NCI-H524 treated with DMSO at 0.1 percent for 48 hours (cell line): ENCODE measurements at regions not wholly inside any gene's neighbourhood (a gene's known extent, or its start where the extent isn't known, plus 50 kb on each side); places are given as distances from the start of the nearest gene placed in this dataset.

ENCODE experiments used
- DNase-seq: peaks from one replicate; lab custom pipeline; 2025; lab: John Stamatoyannopoulos, UW

- DNase-seq: no peak
These were observed 67.2 kb upstream of the DLK1 start for GRCh38 chr14:100659345-100660001.

DNA sequence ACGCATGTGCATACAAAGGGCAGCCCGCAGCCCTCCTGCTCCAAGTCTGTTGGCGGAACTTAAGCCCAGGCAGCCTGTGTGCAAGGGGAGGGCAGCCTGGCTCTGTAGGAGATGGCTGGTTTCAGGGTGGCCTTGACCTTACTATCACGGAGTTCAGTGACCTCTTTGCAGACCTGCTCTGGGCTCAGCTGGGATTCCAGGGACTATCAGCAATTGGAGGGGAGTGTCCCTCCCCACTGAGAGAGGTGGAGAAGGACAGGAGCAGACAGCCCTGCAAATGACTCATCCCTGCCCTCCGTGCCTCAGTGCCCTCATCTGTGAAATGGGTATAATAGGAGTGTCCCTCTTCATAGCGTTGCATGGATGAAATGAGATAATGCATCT is 66.2 kb upstream of the DLK1 start:
- DNase-seq: no peak

DNA sequence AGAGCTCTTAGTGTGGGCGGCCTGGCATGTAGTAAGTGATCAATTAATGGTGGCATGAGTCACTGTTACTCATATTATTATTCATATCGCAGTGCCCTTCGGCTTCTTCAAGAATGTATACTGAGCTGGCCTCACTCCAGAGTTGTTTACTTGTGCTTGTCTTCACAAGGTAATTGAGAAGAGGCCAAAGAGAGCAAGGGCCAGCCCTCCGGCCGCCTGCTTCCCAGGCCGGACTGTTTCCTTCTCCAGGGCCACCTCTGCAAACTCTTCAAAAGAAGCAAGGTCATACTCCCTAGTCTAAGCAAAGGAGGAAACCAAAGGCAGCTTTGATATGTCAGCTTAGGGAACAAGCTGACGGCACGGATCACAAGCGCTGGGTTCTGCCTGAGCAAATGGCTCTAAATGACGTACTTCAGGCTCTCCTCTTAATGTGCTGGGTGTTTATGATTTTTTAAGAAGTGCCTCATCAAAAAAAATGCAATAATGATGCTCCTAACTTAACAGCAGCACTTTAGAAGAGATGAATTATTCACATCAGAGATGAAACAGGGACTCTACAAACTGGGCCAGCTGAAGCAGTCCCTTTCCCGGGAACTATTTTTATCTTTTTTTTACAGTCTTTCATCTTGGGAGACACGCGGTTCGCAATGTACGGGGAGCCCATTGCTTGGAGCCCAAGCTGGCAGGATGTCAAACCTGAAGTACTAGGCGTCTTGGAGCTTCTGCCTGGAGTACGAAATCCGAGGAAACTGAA is 65.6 kb upstream of the DLK1 start:
- DNase-seq: no peak

DNA sequence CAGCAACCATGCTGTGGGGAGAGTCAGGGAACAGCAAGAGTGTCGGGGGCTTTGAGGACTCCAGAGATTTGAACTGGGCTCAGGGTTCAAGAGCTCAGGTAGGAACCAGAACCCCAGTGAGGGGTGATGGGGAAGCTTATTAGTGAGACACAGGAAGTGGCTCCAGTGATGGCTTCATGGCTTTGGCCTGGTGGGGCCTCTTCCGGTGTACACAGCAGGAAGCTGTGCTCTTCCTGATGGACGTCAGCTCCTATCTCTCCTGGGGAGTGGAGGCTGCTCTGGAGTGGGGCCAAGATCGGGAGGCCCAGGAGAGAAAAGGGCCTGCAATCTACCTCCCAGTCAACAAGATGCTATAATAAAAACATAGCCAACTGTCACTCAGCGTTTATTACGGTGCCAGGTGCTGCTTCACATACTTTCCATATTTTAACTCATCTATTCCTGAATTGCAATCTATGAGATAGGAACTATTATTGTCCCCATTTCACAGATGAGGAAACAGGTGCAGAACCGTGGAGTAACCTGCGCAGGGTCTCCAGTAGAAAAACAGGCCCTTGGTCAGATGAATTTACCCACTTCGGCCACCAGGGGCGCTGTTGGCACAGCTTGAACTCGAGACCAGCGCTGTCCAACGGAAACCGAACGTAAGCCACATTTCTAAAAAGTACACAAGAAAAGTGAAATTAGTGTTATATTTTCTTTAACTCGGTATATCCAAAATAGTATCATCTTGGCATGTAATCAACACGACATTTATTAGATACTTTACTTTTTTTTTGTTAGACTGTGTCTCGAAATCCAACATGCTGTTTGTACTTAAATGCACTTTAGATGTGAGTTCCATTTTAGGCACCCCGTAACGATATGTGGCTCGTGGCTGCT is 63.6 kb upstream of the DLK1 start:
- peak; percentile 46 for DNase-seq

GRCh38 chr14:100663761-100664052 is 63.0 kb upstream of the DLK1 start:
- DNase-seq: no peak

DNA sequence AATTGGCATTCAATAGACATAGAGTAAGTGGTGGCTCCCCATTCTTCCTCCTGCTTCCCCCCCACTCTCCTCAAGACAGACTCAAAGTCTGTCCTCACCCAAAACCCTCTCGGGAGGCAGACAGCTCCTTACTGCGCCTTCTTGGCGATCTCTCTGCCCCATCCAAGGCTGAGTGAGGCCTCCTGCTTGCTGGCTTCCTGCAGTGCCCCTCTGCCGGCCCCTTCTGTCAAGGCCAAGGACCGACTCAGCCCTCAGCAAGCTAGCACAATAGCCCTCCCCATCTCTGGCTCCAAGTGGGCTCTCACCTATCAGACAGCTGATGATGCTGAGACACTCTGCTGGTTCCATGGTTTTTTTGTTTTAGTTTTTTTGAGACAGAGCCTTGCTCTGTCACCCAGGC is 62.5 kb upstream of the DLK1 start:
- no peak for DNase-seq

- DNase-seq: no peak
These were observed 61.7 kb upstream of the DLK1 start for GRCh38 chr14:100664841-100665510.

GRCh38 chr14:100665511-100666032 is 61.1 kb upstream of the DLK1 start:
- DNase-seq: no peak

DNA sequence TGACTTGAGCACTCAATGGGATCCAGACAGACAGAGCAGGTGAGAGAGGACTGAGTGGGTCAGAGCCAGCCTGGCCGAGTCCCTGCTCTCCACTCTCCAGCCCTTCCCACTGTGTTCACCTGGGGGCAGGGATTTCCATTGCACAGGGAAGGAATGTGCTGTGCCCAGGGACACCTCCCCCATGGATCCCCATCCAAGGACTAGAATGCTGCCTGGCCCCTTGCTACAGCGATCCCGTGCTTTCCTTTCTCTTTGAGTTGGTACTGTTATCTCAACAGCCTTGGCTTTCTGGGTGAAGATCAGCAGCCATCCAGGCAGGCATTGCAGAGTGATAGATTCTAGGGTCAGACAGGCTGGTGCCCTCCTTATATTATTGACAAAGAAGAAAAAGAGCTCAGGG is 60.3 kb upstream of the DLK1 start:
- no peak for DNase-seq

GRCh38 chr14:100666851-100667250 is 59.8 kb upstream of the DLK1 start:
- no peak for DNase-seq

DNA sequence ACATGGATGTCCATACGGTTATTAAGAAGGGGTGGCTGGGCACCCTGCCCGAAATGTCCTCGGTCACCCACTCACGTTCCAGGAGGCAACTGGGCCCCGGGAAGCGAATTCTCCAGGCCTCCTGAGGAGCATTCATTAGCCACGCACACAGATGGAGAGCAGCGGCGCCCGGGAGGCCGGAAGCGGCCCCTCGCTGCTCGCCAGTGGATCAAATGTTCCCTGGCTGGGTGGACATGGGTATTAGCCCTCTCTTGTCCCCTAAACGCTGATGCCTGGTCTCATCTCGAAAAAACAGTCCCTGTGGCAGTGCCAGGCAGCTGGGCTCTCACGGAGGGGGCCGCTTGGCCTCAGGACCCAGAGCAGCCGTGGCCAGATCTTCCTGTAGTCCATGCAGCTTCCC is 59.0 kb upstream of the DLK1 start:
- no peak for DNase-seq

GRCh38 chr14:100668352-100668751 is 58.3 kb upstream of the DLK1 start:
- no peak for DNase-seq

GRCh38 chr14:100669011-100669412 is 57.7 kb upstream of the DLK1 start:
- DNase-seq: no peak

GRCh38 chr14:100669468-100669867 is 57.2 kb upstream of the DLK1 start:
- DNase-seq: no peak

- DNase-seq: no peak
These were observed 56.5 kb upstream of the DLK1 start for GRCh38 chr14:100670017-100670752.

DNA sequence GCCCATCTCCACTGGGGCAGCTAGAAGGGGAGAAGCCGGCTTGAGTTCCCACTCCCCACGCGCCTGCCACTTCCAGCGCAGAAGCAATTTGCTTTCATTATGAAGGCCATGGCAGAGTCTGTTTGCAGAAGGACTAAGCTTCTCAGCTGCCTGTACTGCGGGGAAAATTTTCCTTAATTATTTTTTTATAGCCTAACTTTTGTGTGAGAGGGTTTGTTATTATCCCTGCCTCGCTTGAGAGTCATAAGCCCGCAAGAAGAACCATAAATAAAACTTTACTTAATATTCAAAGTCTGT is 56.0 kb upstream of the DLK1 start:
- no peak for DNase-seq

- no peak for DNase-seq
These were observed 55.2 kb upstream of the DLK1 start for GRCh38 chr14:100671386-100671901.

GRCh38 chr14:100671906-100672305 is 54.8 kb upstream of the DLK1 start:
- DNase-seq: no peak

GRCh38 chr14:100673085-100673806 is 53.4 kb upstream of the DLK1 start:
- DNase-seq: peak; percentile 90

GRCh38 chr14:100673807-100674154 is 52.9 kb upstream of the DLK1 start:
- DNase-seq: no peak

- DNase-seq: peak; percentile 78
These were observed 52.3 kb upstream of the DLK1 start for GRCh38 chr14:100674428-100674827.
